K562 (cell line): ENCODE measurements at regions not wholly inside any gene's neighbourhood (a gene's known extent, or its start where the extent isn't known, plus 50 kb on each side); places are given as distances from the start of the nearest gene placed in this dataset.

ENCODE experiments used
- ATAC-seq: fragments of 200-7000 bp; cut with Tn5 transposase; 3 replicates; pipeline ENCODE4 v1.9.1; 2020; ENCODE audit warnings: moderate library complexity
- BruUV-seq: library from RNA; stranded (reverse); fragments of 400-500 nt; replicated peaks from 2 replicates; lab custom pipeline; 2021; lab: Mats Ljungman, UMichigan
- CTCF ChIA-PET: fragments of 300-600 bp; formaldehyde crosslinking; extraction: SDS; loops from one replicate; lab custom pipeline; 2021; ENCODE audit warnings: low intra/inter-chr PET ratio; lab: Yijun Ruan, JAX
- POLR2A ChIA-PET: fragments of 300-600, 350-650 bp; sonication (Branson Sonifier 250); formaldehyde crosslinking; extraction: SDS; loops from one replicate; lab custom pipeline; 2021; ENCODE audit warnings: antibody characterized with exemption, inconsistent platforms; lab: Yijun Ruan, JAX
- DNase-seq, 4 experiments: peaks; one replicate each; pipeline versions ENCODE4 v3.0.0 to v3.0.0-alpha.2; 2011 to 2018; ENCODE audit warnings: low spot score in 3 of 4, mixed read lengths in 3 of 4; ENCODE audit errors: extremely low read depth in 1 of 4
- FAIRE-seq: peaks from 2 replicates; lab custom pipeline; 2011; peaks lifted over from hg19 to GRCh38; lab: Jason Lieb, UNC
- H2AFZ ChIP-seq: 2 replicates; pipeline ENCODE4 v1.6.0; 2011; ENCODE audit warnings: low read depth, low read length, control low read depth, inconsistent platforms
- H3K27ac ChIP-seq: fragments of 200-600 bp; 3 replicates; pipeline ENCODE4 v1.8.0; 2011; ENCODE audit warnings: low read depth, mild to moderate bottlenecking, control low read depth, inconsistent platforms, low read length, moderate library complexity, mixed read lengths; ENCODE audit errors: extremely low read depth
- H3K27me3 ChIP-seq, 2 experiments: fragments of 300-600 bp in 1 of 2; 2 replicates in 1 of 2; 3 replicates in 1 of 2; pipeline versions ENCODE4 v1.6.0 to v1.8.0; 2011; ENCODE audit warnings: inconsistent platforms in 2 of 2, low read length in 2 of 2, mild to moderate bottlenecking in 1 of 2, mixed read lengths in 1 of 2, moderate library complexity in 1 of 2; ENCODE audit not compliant: control insufficient read depth in 2 of 2, insufficient read depth in 2 of 2
- H3K36me3 ChIP-seq: fragments of 300-600 bp; 3 replicates; pipeline ENCODE4 v1.8.0; 2011; ENCODE audit warnings: mild to moderate bottlenecking, low read length, inconsistent platforms; ENCODE audit not compliant: control insufficient read depth, insufficient read depth
- H3K4me1 ChIP-seq, 2 experiments: fragments of 200-600 bp in 1 of 2; replicated peaks in 1 of 2; 2 replicates in 1 of 2; 3 replicates in 1 of 2; pipeline versions ENCODE4 v1.5.1 to v1.8.0; 2011; ENCODE audit warnings: inconsistent platforms in 2 of 2, low read length in 2 of 2, mild to moderate bottlenecking in 1 of 2, mixed read lengths in 1 of 2, moderate library complexity in 1 of 2; ENCODE audit not compliant: control insufficient read depth in 2 of 2, insufficient read depth in 2 of 2
- H3K4me2 ChIP-seq: 2 replicates; pipeline ENCODE4 v1.6.1; 2011; ENCODE audit warnings: low read length, control low read depth, inconsistent platforms, mixed read lengths; ENCODE audit not compliant: insufficient read depth
- H3K4me3 ChIP-seq: fragments of 200-600 bp; sonication (generic), shearing (Covaris generic); 2 replicates; pipeline ENCODE4 v1.5.1; 2016; ENCODE audit warnings: control low read depth, inconsistent platforms
- H3K79me2 ChIP-seq: fragments of 200-600 bp; 3 replicates; pipeline ENCODE4 v1.8.0; 2011; ENCODE audit warnings: low read length, inconsistent platforms; ENCODE audit not compliant: control insufficient read depth, insufficient read depth
- H3K9ac ChIP-seq, 2 experiments: 2 replicates each; pipeline versions ENCODE4 v1.6.0 to v1.6.1; 2011; ENCODE audit warnings: low read depth in 2 of 2, low read length in 2 of 2, control low read depth in 1 of 2, inconsistent platforms in 1 of 2, mild to moderate bottlenecking in 1 of 2, mixed read lengths in 1 of 2; ENCODE audit not compliant: insufficient read depth in 1 of 2
- H3K9me1 ChIP-seq: one replicate; pipeline ENCODE4 v1.6.0; 2011; ENCODE audit warnings: inconsistent platforms, mild to moderate bottlenecking, low read length, moderate library complexity; ENCODE audit not compliant: control insufficient read depth, insufficient read depth
- H3K9me3 ChIP-seq: replicated peaks from 2 replicates; pipeline ENCODE4 v1.5.1; 2011; ENCODE audit warnings: low read depth, low read length, inconsistent platforms; ENCODE audit not compliant: control insufficient read depth, insufficient read depth
- H4K20me1 ChIP-seq: replicated peaks from 2 replicates; pipeline ENCODE4 v1.6.1; 2011; ENCODE audit warnings: low read length, inconsistent platforms, mixed read lengths; ENCODE audit not compliant: control insufficient read depth, insufficient read depth
- ATF7 ChIP-seq: fragments of 450-650 bp; IDR thresholded peaks from 2 replicates; pipeline ENCODE4 v1.7.1; 2014; ENCODE audit warnings: mild to moderate bottlenecking, moderate library complexity
- CEBPG ChIP-seq, 3 experiments: fragments of 200-800 bp in 1 of 3; sonication (Bioruptor generic) in 1 of 3; sonication (generic) in 1 of 3; formaldehyde crosslinking in 1 of 3; IDR thresholded peaks in 2 of 3; conservative IDR thresholded peaks in 1 of 3; 2 replicates each; pipeline versions ENCODE4 v1.6.1 to v1.8.0; 2016 to 2022; ENCODE audit warnings: missing compliant biosample characterization in 2 of 3, missing genetic modification characterization in 2 of 3, mild to moderate bottlenecking in 1 of 3, missing genetic modification reagents in 1 of 3
- DMBX1 ChIP-seq: fragments of 250-450 bp; sonication (Bioruptor Pico); IDR thresholded peaks from 2 replicates; pipeline ENCODE4 v1.8.0; 2022; ENCODE audit warnings: inconsistent platforms, mild to moderate bottlenecking, moderate library complexity, borderline replicate concordance
- ETV1 ChIP-seq: fragments of 450-650 bp; conservative IDR thresholded peaks from 2 replicates; pipeline ENCODE4 v1.6.1; 2016; ENCODE audit warnings: missing genetic modification characterization, control low read depth, low read depth, missing compliant biosample characterization
- FOSL1 ChIP-seq: fragments of 200-800 bp; sonication (Bioruptor generic); conservative IDR thresholded peaks from 2 replicates; pipeline ENCODE4 v1.6.1; 2016; ENCODE audit warnings: missing genetic modification characterization, missing compliant biosample characterization
- HCFC1 ChIP-seq: IDR thresholded peaks from 2 replicates; pipeline ENCODE4 v1.6.1; 2012; ENCODE audit warnings: low read depth, low read length, improper control_type of control experiment
- KLF1 ChIP-seq: fragments of 450-650 bp; IDR thresholded peaks from 2 replicates; pipeline ENCODE4 v1.6.1; 2016; ENCODE audit warnings: missing genetic modification characterization, missing compliant biosample characterization
- PURB ChIP-seq: sonication (generic); formaldehyde crosslinking; IDR thresholded peaks from 2 replicates; pipeline ENCODE4 v1.9.0; 2021; ENCODE audit warnings: low read depth, mild to moderate bottlenecking, missing genetic modification reagents
- SAFB ChIP-seq: fragments of 200-400 bp; formaldehyde crosslinking; IDR thresholded peaks from 2 replicates; pipeline ENCODE4 v1.6.1; 2017; ENCODE audit warnings: low read depth, low read length, borderline replicate concordance
- SMARCA4 ChIP-seq: fragments of 450-650 bp; IDR thresholded peaks from 2 replicates; pipeline ENCODE4 v1.6.1; 2016
- SMARCE1 ChIP-seq: fragments of 450-650 bp; IDR thresholded peaks from 2 replicates; pipeline ENCODE4 v1.7.1; 2016; ENCODE audit warnings: mild to moderate bottlenecking
- SMC3 ChIP-seq: conservative IDR thresholded peaks from 2 replicates; pipeline ENCODE4 v1.6.1; 2011; ENCODE audit warnings: low read depth, low read length, improper control_type of control experiment; ENCODE audit not compliant: insufficient read depth
- TRIM28 ChIP-seq: fragments of 450-650 bp; IDR thresholded peaks from 2 replicates; pipeline ENCODE4 v1.6.1; 2017
- ZBTB8A ChIP-seq: fragments of 450-650 bp; IDR thresholded peaks from 2 replicates; pipeline ENCODE4 v1.6.1; 2018; ENCODE audit warnings: mild to moderate bottlenecking, moderate library complexity; ENCODE audit not compliant: partially characterized antibody
- ZNF140 ChIP-seq: fragments of 250-450 bp; sonication (Bioruptor Pico); IDR thresholded peaks from 2 replicates; pipeline ENCODE4 v1.8.0; 2021; ENCODE audit warnings: moderate library complexity, mild to moderate bottlenecking, inconsistent platforms
- ZNF175 ChIP-seq: fragments of 200-800 bp; sonication (Bioruptor generic); IDR thresholded peaks from 2 replicates; pipeline ENCODE4 v1.6.1; 2016; ENCODE audit warnings: low read depth, mild to moderate bottlenecking, missing genetic modification characterization, missing compliant biosample characterization
- WGBS: fragments of 100-300 bp; shearing (Covaris generic); methylation state at CpG from one replicate; pipeline ENCODE4 v1.1.6; 2016; ENCODE audit warnings: low coverage, mixed read lengths; ENCODE audit not compliant: insufficient coverage; ENCODE audit errors: missing lambda C conversion rate; 5-methylcytosine and 5-hydroxymethylcytosine counted together
- in situ Hi-C: fragments of 300-500 bp; cut with MboI; formaldehyde crosslinking; loops from 4 replicates; pipeline ENCODE4 v1.15.0; 2018; ENCODE audit warnings: inconsistent platforms, mixed read lengths
- intact Hi-C: fragments of 100-400 bp; cut with micrococcal nuclease; formaldehyde crosslinking; loops from 2 replicates; pipeline ENCODE4 v1.14.2; 2022
- TF ChIP-seq, protein P1 (sequence below): fragments of 200-800 bp; sonication (Bioruptor generic); IDR thresholded peaks from 2 replicates; pipeline ENCODE4 v1.6.1; 2017; ENCODE audit warnings: missing genetic modification characterization, missing compliant biosample characterization
- TF ChIP-seq, protein P2 (sequence below), 2 experiments: fragments of 450-650 bp in 1 of 2; sonication (generic) in 1 of 2; formaldehyde crosslinking in 1 of 2; IDR thresholded peaks in 1 of 2; conservative IDR thresholded peaks in 1 of 2; 2 replicates each; pipeline versions ENCODE4 v1.6.1 to v1.8.1; 2016 to 2023; ENCODE audit warnings: mild to moderate bottlenecking in 2 of 2, moderate library complexity in 2 of 2, inconsistent platforms in 1 of 2, missing genetic modification reagents in 1 of 2
- TF ChIP-seq, protein P3 (sequence below): fragments of 250-450 bp; sonication (Bioruptor Pico); IDR thresholded peaks from 2 replicates; pipeline ENCODE4 v1.8.0; 2021; ENCODE audit warnings: moderate library complexity, mild to moderate bottlenecking, inconsistent platforms

DNA sequence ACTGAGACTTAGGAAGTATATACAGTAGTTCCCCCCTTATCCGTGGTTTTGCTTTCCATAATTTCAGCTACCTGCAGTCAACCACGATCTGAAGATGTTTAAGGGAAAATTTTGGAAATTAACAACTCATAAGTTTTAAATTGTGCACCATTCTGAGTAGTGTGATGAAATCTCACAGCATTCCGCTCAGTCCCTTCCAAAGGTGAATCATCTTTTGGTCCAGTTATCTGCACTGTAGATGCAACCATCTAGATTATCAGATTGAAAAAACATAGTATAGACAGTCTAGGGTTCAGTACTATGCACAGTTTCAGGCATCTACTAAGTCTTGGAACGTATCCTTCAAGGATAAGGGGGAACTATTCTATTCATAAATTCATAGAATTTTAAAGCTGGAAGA is 109.0 kb downstream of the ANXA3 start:
- POLR2A ChIA-PET: interaction anchor here (1.2 to 1.8 kb wide), 2 partner anchors 10 to 23 kb away, joined by 3 to 5 read pairs; no protein-coding TSS in a partner anchor
- intact Hi-C loops: no loop called here
- BruUV-seq: no TSS peak
- TF ChIP-seq SMARCE1: peak; percentile 31; the same call in 1 of the 2 replicates
- TF ChIP-seq PURB (CRISPR knock-in tag): no peak
- TF ChIP-seq DMBX1: no peak
- no peak for TF ChIP-seq SMC3
- TF ChIP-seq, protein P1, sequence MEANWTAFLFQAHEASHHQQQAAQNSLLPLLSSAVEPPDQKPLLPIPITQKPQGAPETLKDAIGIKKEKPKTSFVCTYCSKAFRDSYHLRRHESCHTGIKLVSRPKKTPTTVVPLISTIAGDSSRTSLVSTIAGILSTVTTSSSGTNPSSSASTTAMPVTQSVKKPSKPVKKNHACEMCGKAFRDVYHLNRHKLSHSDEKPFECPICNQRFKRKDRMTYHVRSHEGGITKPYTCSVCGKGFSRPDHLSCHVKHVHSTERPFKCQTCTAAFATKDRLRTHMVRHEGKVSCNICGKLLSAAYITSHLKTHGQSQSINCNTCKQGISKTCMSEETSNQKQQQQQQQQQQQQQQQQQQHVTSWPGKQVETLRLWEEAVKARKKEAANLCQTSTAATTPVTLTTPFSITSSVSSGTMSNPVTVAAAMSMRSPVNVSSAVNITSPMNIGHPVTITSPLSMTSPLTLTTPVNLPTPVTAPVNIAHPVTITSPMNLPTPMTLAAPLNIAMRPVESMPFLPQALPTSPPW (CRISPR knock-in tag): no peak
- no peak for TF ChIP-seq HCFC1
- TF ChIP-seq SAFB: no peak
- TF ChIP-seq ZNF175: 0 out of 2 replicates have a peak, but pooled peaks have one; percentile 35
- TF ChIP-seq, protein P2, sequence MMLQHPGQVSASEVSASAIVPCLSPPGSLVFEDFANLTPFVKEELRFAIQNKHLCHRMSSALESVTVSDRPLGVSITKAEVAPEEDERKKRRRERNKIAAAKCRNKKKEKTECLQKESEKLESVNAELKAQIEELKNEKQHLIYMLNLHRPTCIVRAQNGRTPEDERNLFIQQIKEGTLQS (IDR thresholded peaks at IDR 0.05): peak; percentile 63; the same call in 1 of the 2 replicates
- TF ChIP-seq, protein P2 (CRISPR knock-in tag; conservative IDR thresholded peaks at IDR 0.05): no peak
- TF ChIP-seq ATF7: no peak
- TF ChIP-seq ZBTB8A: no peak
- peak; percentile 36; the same call in 1 of the 2 replicates for TF ChIP-seq SMARCA4
- TF ChIP-seq KLF1 (tag): no peak
- TF ChIP-seq TRIM28: no peak
- no peak for TF ChIP-seq ZNF140 (CRISPR knock-in tag)
- TF ChIP-seq, protein P3, sequence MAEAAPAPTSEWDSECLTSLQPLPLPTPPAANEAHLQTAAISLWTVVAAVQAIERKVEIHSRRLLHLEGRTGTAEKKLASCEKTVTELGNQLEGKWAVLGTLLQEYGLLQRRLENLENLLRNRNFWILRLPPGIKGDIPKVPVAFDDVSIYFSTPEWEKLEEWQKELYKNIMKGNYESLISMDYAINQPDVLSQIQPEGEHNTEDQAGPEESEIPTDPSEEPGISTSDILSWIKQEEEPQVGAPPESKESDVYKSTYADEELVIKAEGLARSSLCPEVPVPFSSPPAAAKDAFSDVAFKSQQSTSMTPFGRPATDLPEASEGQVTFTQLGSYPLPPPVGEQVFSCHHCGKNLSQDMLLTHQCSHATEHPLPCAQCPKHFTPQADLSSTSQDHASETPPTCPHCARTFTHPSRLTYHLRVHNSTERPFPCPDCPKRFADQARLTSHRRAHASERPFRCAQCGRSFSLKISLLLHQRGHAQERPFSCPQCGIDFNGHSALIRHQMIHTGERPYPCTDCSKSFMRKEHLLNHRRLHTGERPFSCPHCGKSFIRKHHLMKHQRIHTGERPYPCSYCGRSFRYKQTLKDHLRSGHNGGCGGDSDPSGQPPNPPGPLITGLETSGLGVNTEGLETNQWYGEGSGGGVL: no peak
- no peak for TF ChIP-seq CEBPG (CRISPR knock-in tag; IDR thresholded peaks at IDR 0.05)
- TF ChIP-seq CEBPG (tag; conservative IDR thresholded peaks at IDR 0.05 in 1 of 2, IDR thresholded peaks at IDR 0.05 in 1 of 2): peak in 1 of 2 experiments; percentile 51; a peak in 1 of 4 replicates
- peak; percentile 78 for TF ChIP-seq FOSL1 (tag)
- no peak for TF ChIP-seq ETV1 (tag)

More for the DNA sequence above, 109.0 kb downstream of the ANXA3 start:
- Histone ChIP-seq H3K4me2 (no peak overlapping the region), H3K9me3 (no peaks in the 10 kb centered on the region), H3K79me2 (no peaks in the 10 kb centered on the region), H2AFZ (no peak overlapping the region), H3K36me3 (no peaks in the 10 kb centered on the region), H3K4me1 (peaks cover 24 to 71% of the 10 kb centered on the region in 2 experiments), H3K27me3 (no peaks in the 10 kb centered on the region), H3K9me1 (no peaks in the 10 kb centered on the region), H3K4me3 (no peak overlapping the region), H4K20me1 (no peaks in the 10 kb centered on the region), H3K9ac (no peak overlapping the region), H3K27ac (no peak overlapping the region)
- CTCF ChIA-PET: no interaction called here
- ATAC-seq (no peak), DNase-seq (no peak), FAIRE-seq (no peak)
- WGBS: 41% methylated on average over 4 of the region's 4 CpGs
- in situ Hi-C loops: no loop called here
